Esophagus squamous epithelium (tissue), 4 donors: ENCODE measurements at regions not wholly inside any gene's neighbourhood (a gene's known extent, or its start where the extent isn't known, plus 50 kb on each side); places are given as distances from the start of the nearest gene placed in this dataset.

Experiments used
- POLR2A ChIP-seq, 4 donors: fragments of 450-650 bp; IDR thresholded peaks; one replicate each; pipeline ENCODE4 v1.6.1; 2017; ENCODE audit warnings: antibody characterized with exemption in 4 of 4, mild to moderate bottlenecking in 4 of 4, moderate library complexity in 3 of 4
- TF ChIP-seq, protein P1 (sequence below), 6 experiments: fragments of 450-650 bp in 4 of 6; fragments of 200-600 bp in 2 of 6; sonication (generic) in 2 of 6; IDR thresholded peaks; one replicate each; pipeline ENCODE4 v1.5.1; 2016 to 2019; ENCODE audit warnings: antibody characterized with exemption in 6 of 6, mild to moderate bottlenecking in 4 of 6, moderate library complexity in 4 of 6

DNA sequence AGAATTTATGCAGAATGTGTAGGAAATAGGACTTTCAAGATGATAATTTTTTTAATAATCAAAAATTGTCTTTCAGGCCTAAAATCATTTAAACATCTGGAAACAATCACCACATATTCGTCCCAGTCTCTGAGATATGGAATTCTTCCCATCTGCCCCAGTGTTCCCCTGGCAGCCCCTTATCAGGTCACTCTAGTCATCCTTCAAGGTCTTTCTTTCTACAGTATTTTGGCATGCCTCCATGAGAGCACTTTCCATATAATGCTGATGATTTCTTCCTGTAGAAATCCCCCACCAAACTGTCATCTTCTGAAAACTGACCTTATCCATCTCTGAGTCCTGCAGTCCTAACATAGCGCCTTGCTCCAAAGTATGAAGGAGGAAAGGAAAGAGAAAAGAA, 422.1 kb downstream of the RPS29 start:
- TF ChIP-seq, protein P1, sequence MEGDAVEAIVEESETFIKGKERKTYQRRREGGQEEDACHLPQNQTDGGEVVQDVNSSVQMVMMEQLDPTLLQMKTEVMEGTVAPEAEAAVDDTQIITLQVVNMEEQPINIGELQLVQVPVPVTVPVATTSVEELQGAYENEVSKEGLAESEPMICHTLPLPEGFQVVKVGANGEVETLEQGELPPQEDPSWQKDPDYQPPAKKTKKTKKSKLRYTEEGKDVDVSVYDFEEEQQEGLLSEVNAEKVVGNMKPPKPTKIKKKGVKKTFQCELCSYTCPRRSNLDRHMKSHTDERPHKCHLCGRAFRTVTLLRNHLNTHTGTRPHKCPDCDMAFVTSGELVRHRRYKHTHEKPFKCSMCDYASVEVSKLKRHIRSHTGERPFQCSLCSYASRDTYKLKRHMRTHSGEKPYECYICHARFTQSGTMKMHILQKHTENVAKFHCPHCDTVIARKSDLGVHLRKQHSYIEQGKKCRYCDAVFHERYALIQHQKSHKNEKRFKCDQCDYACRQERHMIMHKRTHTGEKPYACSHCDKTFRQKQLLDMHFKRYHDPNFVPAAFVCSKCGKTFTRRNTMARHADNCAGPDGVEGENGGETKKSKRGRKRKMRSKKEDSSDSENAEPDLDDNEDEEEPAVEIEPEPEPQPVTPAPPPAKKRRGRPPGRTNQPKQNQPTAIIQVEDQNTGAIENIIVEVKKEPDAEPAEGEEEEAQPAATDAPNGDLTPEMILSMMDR (IDR thresholded peaks at IDR 0.05): no peak
- no peak for TF ChIP-seq POLR2A (IDR thresholded peaks at IDR 0.05)
